GM23338 (cell line): ENCODE measurements at regions not wholly inside any gene's neighbourhood (a gene's known extent, or its start where the extent isn't known, plus 50 kb on each side); places are given as distances from the start of the nearest gene placed in this dataset.

Experiments
- ATAC-seq: fragments of 200-7000 bp; cut with Tn5 transposase; 3 replicates; pipeline ENCODE4 v1.9.1; 2020
- DNase-seq: peaks from one replicate; pipeline ENCODE4 v3.0.0-alpha.2; 2015; ENCODE audit warnings: low spot score
- H2AFZ ChIP-seq: fragments of 200-600 bp; sonication (generic); 2 replicates; pipeline ENCODE4 v1.8.0; 2016; ENCODE audit warnings: antibody characterized with exemption, mild to moderate bottlenecking, moderate library complexity
- H3F3A ChIP-seq: fragments of 200-600 bp; sonication (generic); replicated peaks from 2 replicates; pipeline ENCODE4 v1.8.0; 2017; ENCODE audit warnings: antibody characterized with exemption, mixed run types, low read depth
- H3K27ac ChIP-seq: fragments of 200-600 bp; sonication (generic); 2 replicates; pipeline ENCODE4 v1.6.1; 2016; ENCODE audit warnings: low read depth
- H3K27me3 ChIP-seq: fragments of 200-600 bp; sonication (generic); 2 replicates; pipeline ENCODE4 v1.8.0; 2016; ENCODE audit warnings: mild to moderate bottlenecking, mixed run types, moderate library complexity; ENCODE audit not compliant: insufficient read depth
- H3K36me3 ChIP-seq: fragments of 200-600 bp; sonication (generic); 2 replicates; pipeline ENCODE4 v1.8.0; 2016; ENCODE audit warnings: mild to moderate bottlenecking; ENCODE audit not compliant: insufficient read depth
- H3K4me1 ChIP-seq: fragments of 200-600 bp; sonication (generic); 2 replicates; pipeline ENCODE4 v1.8.0; 2016; ENCODE audit warnings: mild to moderate bottlenecking, moderate library complexity; ENCODE audit not compliant: insufficient read depth
- H3K4me2 ChIP-seq: fragments of 200-600 bp; sonication (generic); 2 replicates; pipeline ENCODE4 v1.7.1; 2017; ENCODE audit warnings: mixed run types
- H3K4me3 ChIP-seq: fragments of 200-600 bp; sonication (generic); 2 replicates; pipeline ENCODE4 v1.6.1; 2016; ENCODE audit warnings: mixed run types
- H3K79me2 ChIP-seq: fragments of 200-600 bp; sonication (generic); replicated peaks from 2 replicates; pipeline ENCODE4 v1.8.0; 2017; ENCODE audit warnings: mild to moderate bottlenecking; ENCODE audit not compliant: insufficient read depth
- H3K9me2 ChIP-seq: fragments of 200-600 bp; sonication (generic); 2 replicates; pipeline ENCODE4 v1.8.0; 2017; ENCODE audit not compliant: insufficient read depth
- H4K20me1 ChIP-seq: fragments of 200-600 bp; sonication (generic); replicated peaks from 2 replicates; pipeline ENCODE4 v1.8.0; 2017; ENCODE audit warnings: mild to moderate bottlenecking; ENCODE audit not compliant: insufficient read depth
- H3K27ac Mint-ChIP-seq: 2 replicates; pipeline ENCODE4 v1.8.0; 2020; ENCODE audit warnings: inconsistent platforms, mild to moderate bottlenecking, moderate library complexity, mixed read lengths
- H3K27me3 Mint-ChIP-seq: 3 replicates; pipeline ENCODE4 v1.8.0; 2022; ENCODE audit warnings: low read depth, mild to moderate bottlenecking, moderate library complexity, mixed read lengths, inconsistent platforms; ENCODE audit not compliant: insufficient read depth, poor library complexity
- H3K36me3 Mint-ChIP-seq: 3 replicates; pipeline ENCODE4 v1.8.0; 2021; ENCODE audit warnings: low read depth, mild to moderate bottlenecking, inconsistent platforms, moderate library complexity, mixed read lengths
- H3K4me1 Mint-ChIP-seq: 3 replicates; pipeline ENCODE4 v1.8.0; 2020; ENCODE audit warnings: mild to moderate bottlenecking, inconsistent platforms, mixed read lengths
- H3K4me3 Mint-ChIP-seq: 3 replicates; pipeline ENCODE4 v1.8.0; 2021; ENCODE audit warnings: moderate library complexity, mild to moderate bottlenecking, inconsistent platforms, mixed read lengths
- H3K9me3 Mint-ChIP-seq: 3 replicates; pipeline ENCODE4 v1.8.0; 2020; ENCODE audit warnings: moderate library complexity, mild to moderate bottlenecking, inconsistent platforms, mixed read lengths
- CREB1 ChIP-seq: fragments of 250-450 bp; sonication (Bioruptor Pico); IDR thresholded peaks from 2 replicates; pipeline ENCODE4 v1.5.0; 2020; ENCODE audit warnings: low read depth, mild to moderate bottlenecking, moderate library complexity
- EZH2phosphoT487 ChIP-seq: fragments of 200-600 bp; sonication (generic); IDR thresholded peaks from one replicate; pipeline ENCODE4 v1.8.1; 2018; ENCODE audit warnings: antibody characterized with exemption; ENCODE audit not compliant: unreplicated experiment
- JUNB ChIP-seq: IDR thresholded peaks from one replicate; pipeline ENCODE4 v1.6.1; 2016; ENCODE audit warnings: antibody characterized with exemption; ENCODE audit not compliant: unreplicated experiment
- NANOG ChIP-seq: IDR thresholded peaks from 2 replicates; pipeline ENCODE4 v1.6.1; 2016; ENCODE audit warnings: antibody characterized with exemption, borderline replicate concordance
- STAT1 ChIP-seq: IDR thresholded peaks from one replicate; pipeline ENCODE4 v1.6.1; 2016; ENCODE audit warnings: antibody characterized with exemption; ENCODE audit not compliant: unreplicated experiment
- ZNF331 ChIP-seq: fragments of 250-450 bp; sonication (Bioruptor Pico); IDR thresholded peaks from 2 replicates; pipeline ENCODE4 v1.5.0; 2020; ENCODE audit warnings: low read depth, mild to moderate bottlenecking, moderate library complexity
- TF ChIP-seq, protein P1 (sequence below), 2 experiments: fragments of 200-600 bp in 1 of 2; sonication (generic) in 1 of 2; conservative IDR thresholded peaks; 2 replicates each; pipeline versions ENCODE4 v1.5.1 to v1.6.1; 2016 to 2017; ENCODE audit warnings: antibody characterized with exemption in 2 of 2, low read depth in 2 of 2, mild to moderate bottlenecking in 2 of 2, moderate library complexity in 1 of 2
- TF ChIP-seq, protein P2 (sequence below): IDR thresholded peaks from 2 replicates; pipeline ENCODE4 v1.6.1; 2016; ENCODE audit warnings: antibody characterized with exemption
- TF ChIP-seq, protein P3 (sequence below): IDR thresholded peaks from one replicate; pipeline ENCODE4 v1.6.1; 2018; ENCODE audit warnings: antibody characterized with exemption; ENCODE audit not compliant: unreplicated experiment

DNA sequence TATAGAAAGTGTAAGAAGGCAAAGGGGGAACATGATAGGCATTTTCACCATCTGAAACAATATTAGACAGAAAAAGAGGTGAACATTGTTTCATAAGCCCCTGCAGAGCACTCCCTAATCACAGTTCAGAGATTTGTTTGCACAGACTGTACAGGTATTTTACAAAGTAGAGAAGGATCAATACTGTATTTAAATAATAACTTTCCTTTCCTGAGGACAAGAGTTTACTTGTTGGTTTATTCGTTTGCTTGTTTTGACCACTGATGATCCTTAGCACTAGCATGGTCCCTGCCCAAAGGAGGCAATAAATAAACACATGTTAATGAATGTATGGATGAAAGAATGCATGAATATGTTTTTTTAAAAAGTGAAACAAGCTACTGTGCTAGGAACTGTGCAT lies 690.1 kb upstream of the COBL start:
- no peak for TF ChIP-seq ZNF331
- TF ChIP-seq EZH2phosphoT487, result no peak
- no peak for TF ChIP-seq JUNB
- Histone ChIP-seq H3K27me3 (no peaks in the 10 kb centered on the region), H3K4me2 (no peak overlapping the region), H3F3A (no peaks in the 10 kb centered on the region), H3K36me3 (no peaks in the 10 kb centered on the region), H3K9me2 (peaks cover 4% of the 10 kb centered on the region; the same call in 1 of the 2 replicates), H3K27ac (no peak overlapping the region), H2AFZ (no peak overlapping the region), H3K4me1 (0 out of 2 replicates have a peak, but pooled peaks cover 5% of the 10 kb centered on the region), H3K79me2 (no peaks in the 10 kb centered on the region), H4K20me1 (no peaks in the 10 kb centered on the region), H3K4me3 (no peak overlapping the region)
- H3K9me3 Mint-ChIP-seq, result peaks cover 5% of the 10 kb centered on the region
- no peak for DNase-seq
- H3K27ac Mint-ChIP-seq, result no peak overlapping the region
- no peak for ATAC-seq
- no peak overlapping the region for H3K4me3 Mint-ChIP-seq
- peaks cover 4% of the 10 kb centered on the region; the same call in 2 of the 3 replicates for H3K36me3 Mint-ChIP-seq
- H3K4me1 Mint-ChIP-seq, result peaks cover 5% of the 10 kb centered on the region
- H3K27me3 Mint-ChIP-seq, result no peaks in the 10 kb centered on the region

DNA sequence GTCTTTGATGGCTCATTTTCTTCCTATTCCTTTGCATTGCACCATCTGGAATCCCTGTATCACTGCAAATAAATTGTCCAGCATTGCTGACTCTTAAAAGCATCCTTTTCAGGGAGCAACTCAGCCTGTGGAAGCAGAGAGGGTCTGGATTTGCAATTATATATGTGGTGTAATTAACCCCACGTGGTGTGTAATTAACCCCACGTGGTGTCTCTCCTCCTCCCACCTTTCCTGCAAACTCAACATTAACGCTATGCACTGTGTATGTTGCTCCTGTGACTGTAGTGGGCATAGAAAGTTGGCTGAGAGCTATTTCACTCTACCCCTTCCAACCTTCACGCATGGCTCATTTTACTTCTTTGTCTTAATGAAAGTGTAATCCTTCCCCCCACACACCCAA lies 689.0 kb upstream of the COBL start:
- no peaks in the 10 kb centered on the region for H3F3A ChIP-seq
- Mint-ChIP-seq H3K27ac (no peak overlapping the region), H3K27me3 (no peaks in the 10 kb centered on the region), H3K9me3 (no peaks in the 10 kb centered on the region; the same call in 2 of the 3 replicates), H3K4me3 (no peak overlapping the region), H3K4me1 (peaks cover 5% of the 10 kb centered on the region), H3K36me3 (no peaks in the 10 kb centered on the region)
- H4K20me1 ChIP-seq, result no peaks in the 10 kb centered on the region
- no peak overlapping the region for H3K4me3 ChIP-seq
- H3K4me1 ChIP-seq, result 0 out of 2 replicates have a peak, but pooled peaks cover 5% of the 10 kb centered on the region
- H3K27me3 ChIP-seq, result no peaks in the 10 kb centered on the region
- H3K79me2 ChIP-seq, result no peaks in the 10 kb centered on the region
- ATAC-seq, result no peak
- H2AFZ ChIP-seq, result no peak overlapping the region
- no peaks in the 10 kb centered on the region for H3K36me3 ChIP-seq
- DNase-seq, result no peak
- H3K9me2 ChIP-seq, result peaks cover 4% of the 10 kb centered on the region; the same call in 1 of the 2 replicates
- H3K27ac ChIP-seq, result no peak overlapping the region
- H3K4me2 ChIP-seq, result no peak overlapping the region
- TF ChIP-seq, protein P1, sequence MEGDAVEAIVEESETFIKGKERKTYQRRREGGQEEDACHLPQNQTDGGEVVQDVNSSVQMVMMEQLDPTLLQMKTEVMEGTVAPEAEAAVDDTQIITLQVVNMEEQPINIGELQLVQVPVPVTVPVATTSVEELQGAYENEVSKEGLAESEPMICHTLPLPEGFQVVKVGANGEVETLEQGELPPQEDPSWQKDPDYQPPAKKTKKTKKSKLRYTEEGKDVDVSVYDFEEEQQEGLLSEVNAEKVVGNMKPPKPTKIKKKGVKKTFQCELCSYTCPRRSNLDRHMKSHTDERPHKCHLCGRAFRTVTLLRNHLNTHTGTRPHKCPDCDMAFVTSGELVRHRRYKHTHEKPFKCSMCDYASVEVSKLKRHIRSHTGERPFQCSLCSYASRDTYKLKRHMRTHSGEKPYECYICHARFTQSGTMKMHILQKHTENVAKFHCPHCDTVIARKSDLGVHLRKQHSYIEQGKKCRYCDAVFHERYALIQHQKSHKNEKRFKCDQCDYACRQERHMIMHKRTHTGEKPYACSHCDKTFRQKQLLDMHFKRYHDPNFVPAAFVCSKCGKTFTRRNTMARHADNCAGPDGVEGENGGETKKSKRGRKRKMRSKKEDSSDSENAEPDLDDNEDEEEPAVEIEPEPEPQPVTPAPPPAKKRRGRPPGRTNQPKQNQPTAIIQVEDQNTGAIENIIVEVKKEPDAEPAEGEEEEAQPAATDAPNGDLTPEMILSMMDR (conservative IDR thresholded peaks at IDR 0.05; ENCODE audit: low read depth in 2 of 2), result no peak
- TF ChIP-seq NANOG, result no peak
- no peak for TF ChIP-seq EZH2phosphoT487
- TF ChIP-seq, protein P2, sequence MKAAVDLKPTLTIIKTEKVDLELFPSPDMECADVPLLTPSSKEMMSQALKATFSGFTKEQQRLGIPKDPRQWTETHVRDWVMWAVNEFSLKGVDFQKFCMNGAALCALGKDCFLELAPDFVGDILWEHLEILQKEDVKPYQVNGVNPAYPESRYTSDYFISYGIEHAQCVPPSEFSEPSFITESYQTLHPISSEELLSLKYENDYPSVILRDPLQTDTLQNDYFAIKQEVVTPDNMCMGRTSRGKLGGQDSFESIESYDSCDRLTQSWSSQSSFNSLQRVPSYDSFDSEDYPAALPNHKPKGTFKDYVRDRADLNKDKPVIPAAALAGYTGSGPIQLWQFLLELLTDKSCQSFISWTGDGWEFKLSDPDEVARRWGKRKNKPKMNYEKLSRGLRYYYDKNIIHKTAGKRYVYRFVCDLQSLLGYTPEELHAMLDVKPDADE, result no peak
- TF ChIP-seq, protein P3, sequence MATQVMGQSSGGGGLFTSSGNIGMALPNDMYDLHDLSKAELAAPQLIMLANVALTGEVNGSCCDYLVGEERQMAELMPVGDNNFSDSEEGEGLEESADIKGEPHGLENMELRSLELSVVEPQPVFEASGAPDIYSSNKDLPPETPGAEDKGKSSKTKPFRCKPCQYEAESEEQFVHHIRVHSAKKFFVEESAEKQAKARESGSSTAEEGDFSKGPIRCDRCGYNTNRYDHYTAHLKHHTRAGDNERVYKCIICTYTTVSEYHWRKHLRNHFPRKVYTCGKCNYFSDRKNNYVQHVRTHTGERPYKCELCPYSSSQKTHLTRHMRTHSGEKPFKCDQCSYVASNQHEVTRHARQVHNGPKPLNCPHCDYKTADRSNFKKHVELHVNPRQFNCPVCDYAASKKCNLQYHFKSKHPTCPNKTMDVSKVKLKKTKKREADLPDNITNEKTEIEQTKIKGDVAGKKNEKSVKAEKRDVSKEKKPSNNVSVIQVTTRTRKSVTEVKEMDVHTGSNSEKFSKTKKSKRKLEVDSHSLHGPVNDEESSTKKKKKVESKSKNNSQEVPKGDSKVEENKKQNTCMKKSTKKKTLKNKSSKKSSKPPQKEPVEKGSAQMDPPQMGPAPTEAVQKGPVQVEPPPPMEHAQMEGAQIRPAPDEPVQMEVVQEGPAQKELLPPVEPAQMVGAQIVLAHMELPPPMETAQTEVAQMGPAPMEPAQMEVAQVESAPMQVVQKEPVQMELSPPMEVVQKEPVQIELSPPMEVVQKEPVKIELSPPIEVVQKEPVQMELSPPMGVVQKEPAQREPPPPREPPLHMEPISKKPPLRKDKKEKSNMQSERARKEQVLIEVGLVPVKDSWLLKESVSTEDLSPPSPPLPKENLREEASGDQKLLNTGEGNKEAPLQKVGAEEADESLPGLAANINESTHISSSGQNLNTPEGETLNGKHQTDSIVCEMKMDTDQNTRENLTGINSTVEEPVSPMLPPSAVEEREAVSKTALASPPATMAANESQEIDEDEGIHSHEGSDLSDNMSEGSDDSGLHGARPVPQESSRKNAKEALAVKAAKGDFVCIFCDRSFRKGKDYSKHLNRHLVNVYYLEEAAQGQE, result no peak
- no peak for TF ChIP-seq CREB1 (CRISPR knock-in tag)
- TF ChIP-seq STAT1, result no peak
- no peak for TF ChIP-seq JUNB
- TF ChIP-seq ZNF331, result no peak
